Natural killer cell (primary cell): ENCODE measurements at regions not wholly inside any gene's neighbourhood (a gene's known extent, or its start where the extent isn't known, plus 50 kb on each side); places are given as distances from the start of the nearest gene placed in this dataset.
"Not testable (repeated sequence)": the region's sequence is repeated elsewhere in the genome, so short reads cannot be mapped to it uniquely, and the experiment has no call there.

Experiments used
- ATAC-seq, 3 donors: fragments of 150-1000 bp in 2 of 3; fragments of 200-7000 bp in 1 of 3; cut with Tn5 transposase; 1 replicate in 1 of 3; 2 replicates in 2 of 3; pipeline ENCODE4 v1.10.0; 2021; ENCODE audit warnings: mild to moderate bottlenecking in 2 of 3, moderate library complexity in 2 of 3
- DNase-seq, 2 donors: peaks; one replicate each; pipeline versions ENCODE4 v3.0.0 to v3.0.0-alpha.2; 2013 to 2021; ENCODE audit warnings: mixed read lengths in 1 of 2
- H3K27ac ChIP-seq: one replicate; pipeline ENCODE4 v1.5.1; 2013; ENCODE audit warnings: mild to moderate bottlenecking, low read length
- H3K27me3 ChIP-seq: one replicate; pipeline ENCODE4 v1.6.1; 2013; ENCODE audit warnings: low read length; ENCODE audit not compliant: control insufficient read depth, insufficient read depth
- H3K36me3 ChIP-seq: one replicate; pipeline ENCODE4 v1.6.1; 2013; ENCODE audit warnings: low read length; ENCODE audit not compliant: control insufficient read depth, insufficient read depth
- H3K4me1 ChIP-seq: one replicate; pipeline ENCODE4 v1.6.1; 2013; ENCODE audit warnings: low read length; ENCODE audit not compliant: control insufficient read depth, insufficient read depth
- H3K4me3 ChIP-seq: one replicate; pipeline ENCODE4 v1.5.1; 2013; ENCODE audit warnings: low read length
- H3K9me3 ChIP-seq: one replicate; pipeline ENCODE4 v1.6.1; 2013; ENCODE audit warnings: low read length; ENCODE audit not compliant: control insufficient read depth, insufficient read depth
- H3K27ac Mint-ChIP-seq, 2 donors: one replicate each; pipeline ENCODE4 v1.8.0; 2022; ENCODE audit warnings: mild to moderate bottlenecking in 2 of 2, mixed read lengths in 2 of 2, moderate library complexity in 1 of 2
- H3K27me3 Mint-ChIP-seq, 2 donors: one replicate each; pipeline ENCODE4 v1.8.0; 2022; ENCODE audit warnings: low read depth in 2 of 2, mixed read lengths in 2 of 2
- H3K36me3 Mint-ChIP-seq: one replicate; pipeline ENCODE4 v1.8.0; 2022; ENCODE audit warnings: mixed read lengths
- H3K4me1 Mint-ChIP-seq, 2 donors: one replicate each; pipeline ENCODE4 v1.8.0; 2022; ENCODE audit warnings: mixed read lengths in 2 of 2
- H3K4me3 Mint-ChIP-seq: one replicate; pipeline ENCODE4 v1.8.0; 2022; ENCODE audit warnings: mild to moderate bottlenecking, moderate library complexity, mixed read lengths
- H3K9me3 Mint-ChIP-seq, 2 donors: one replicate each; pipeline ENCODE4 v1.8.0; 2022; ENCODE audit warnings: mixed read lengths in 2 of 2
- CTCF ChIP-seq: fragments of 200-600 bp; IDR thresholded peaks from one replicate; pipeline ENCODE4 v1.8.0; 2022; ENCODE audit warnings: antibody characterized with exemption
- WGBS: methylation state at CpG from one replicate; pipeline ENCODE4 v1.1.7; 2013; ENCODE audit warnings: missing lambda C conversion rate; ENCODE audit not compliant: insufficient coverage; 5-methylcytosine and 5-hydroxymethylcytosine counted together
- intact Hi-C: fragments of 100-400 bp; cut with micrococcal nuclease; formaldehyde crosslinking; loops from one replicate; pipeline ENCODE4 v1.14.2; 2022

GRCh38 chr3:14272959-14273560, 94.4 kb downstream of the LSM3 start:
- not testable (repeated sequence) for H3K27ac Mint-ChIP-seq, ATAC-seq
- WGBS = 86% methylated on average over 1 of the region's 7 CpGs

GRCh38 chr3:14273901-14274611, 95.4 kb downstream of the LSM3 start:
- Histone ChIP-seq H3K4me1 (no peaks in the 10 kb centered on the region), H3K36me3 (no peaks in the 10 kb centered on the region), H3K4me3 (no peak overlapping the region), H3K9me3 (peaks cover under 1% of the 10 kb centered on the region), H3K27ac (no peak overlapping the region), H3K27me3 (no peaks in the 10 kb centered on the region)
- Mint-ChIP-seq H3K27me3 (peaks cover 0 to 5% of the 10 kb centered on the region in 2 donors), H3K27ac (no peak overlapping the region), H3K9me3 (no peaks in the 10 kb centered on the region), H3K36me3 (no peaks in the 10 kb centered on the region), H3K4me1 (no peaks in the 10 kb centered on the region), H3K4me3 (no peak overlapping the region)
- no peak for ATAC-seq
- no peak for DNase-seq
- WGBS = 54% methylated on average over 9 of the region's 9 CpGs
- intact Hi-C loops = no loop called here
- no peak for TF ChIP-seq CTCF

More at GRCh38 chr3:14272959-14273560, 94.4 kb downstream of the LSM3 start:
- H3K27me3 Mint-ChIP-seq, H3K36me3 ChIP-seq, H3K4me1 ChIP-seq, H3K4me3 Mint-ChIP-seq, intact Hi-C loops, H3K4me1 Mint-ChIP-seq, DNase-seq, H3K4me3 ChIP-seq, H3K9me3 Mint-ChIP-seq, H3K36me3 Mint-ChIP-seq, H3K27me3 ChIP-seq, H3K27ac ChIP-seq, H3K9me3 ChIP-seq: not testable (repeated sequence)

GRCh38 chr3:14274612-14274936, 96.0 kb downstream of the LSM3 start:
- H3K36me3 Mint-ChIP-seq = no peaks in the 10 kb centered on the region
- Histone ChIP-seq H3K9me3 (no peaks in the 10 kb centered on the region), H3K4me3 (no peak overlapping the region), H3K27ac (no peak overlapping the region), H3K36me3 (no peaks in the 10 kb centered on the region), H3K4me1 (no peaks in the 10 kb centered on the region), H3K27me3 (no peaks in the 10 kb centered on the region)
- peaks cover 0 to 5% of the 10 kb centered on the region in 2 donors for H3K27me3 Mint-ChIP-seq
- WGBS = 86% methylated on average over 6 of the region's 6 CpGs
- no peak overlapping the region for H3K27ac Mint-ChIP-seq
- DNase-seq (no peak), ATAC-seq (no peak)
- intact Hi-C loops = no loop called here
- no peak for TF ChIP-seq CTCF
- H3K4me3 Mint-ChIP-seq = no peak overlapping the region
- H3K4me1 Mint-ChIP-seq = no peaks in the 10 kb centered on the region
- no peaks in the 10 kb centered on the region for H3K9me3 Mint-ChIP-seq

- no peaks in the 10 kb centered on the region for H3K4me1 Mint-ChIP-seq
These were observed 96.7 kb downstream of the LSM3 start for GRCh38 chr3:14274999-14275961.

More at GRCh38 chr3:14274999-14275961, 96.7 kb downstream of the LSM3 start:
- H3K27me3 Mint-ChIP-seq = peaks cover 0 to 5% of the 10 kb centered on the region in 2 donors
- H3K4me3 ChIP-seq = no peak overlapping the region
- no peak overlapping the region for H3K4me3 Mint-ChIP-seq
- H3K27me3 ChIP-seq = no peaks in the 10 kb centered on the region
- WGBS = 90% methylated on average over 8 of the region's 8 CpGs
- no peaks in the 10 kb centered on the region for H3K4me1 ChIP-seq
- no peak overlapping the region for H3K27ac ChIP-seq
- no peak for TF ChIP-seq CTCF
- no peaks in the 10 kb centered on the region for H3K36me3 Mint-ChIP-seq
- H3K9me3 Mint-ChIP-seq = no peaks in the 10 kb centered on the region
- no peaks in the 10 kb centered on the region for H3K36me3 ChIP-seq
- H3K27ac Mint-ChIP-seq = no peak overlapping the region
- ATAC-seq (peak in 1 of 3 donors; percentile 43), DNase-seq (peak in 1 of 2 donors; percentile 25)
- intact Hi-C loops = no loop called here
- H3K9me3 ChIP-seq = no peaks in the 10 kb centered on the region
